BJ (cell line): ENCODE measurements at regions not wholly inside any gene's neighbourhood (a gene's known extent, or its start where the extent isn't known, plus 50 kb on each side); places are given as distances from the start of the nearest gene placed in this dataset.

Experiments
- CTCF ChIA-PET: fragments of 350-600 bp; formaldehyde crosslinking; extraction: SDS; loops from one replicate; lab custom pipeline; 2021; ENCODE audit warnings: antibody characterized with exemption, inconsistent platforms; lab: Yijun Ruan, JAX
- POLR2A ChIA-PET: fragments of 300-600 bp; sonication (Branson Sonifier 250); formaldehyde crosslinking; extraction: SDS; loops from one replicate; lab custom pipeline; 2021; ENCODE audit warnings: antibody characterized with exemption; lab: Charles Lee
- DNase-seq: peaks from one replicate; pipeline ENCODE4 v3.0.0-alpha.2; 2011; ENCODE audit warnings: low read depth
- H3K27me3 ChIP-seq: 2 replicates; pipeline ENCODE4 v1.6.0; 2011; ENCODE audit warnings: low read length; ENCODE audit not compliant: control insufficient read depth, insufficient read depth
- H3K36me3 ChIP-seq: 2 replicates; pipeline ENCODE4 v1.5.1; 2011; ENCODE audit warnings: low read length; ENCODE audit not compliant: control insufficient read depth, insufficient read depth
- H3K4me3 ChIP-seq: 2 replicates; pipeline ENCODE4 v1.5.1; 2011; ENCODE audit warnings: low read depth, mild to moderate bottlenecking, control low read depth, low read length
- CTCF ChIP-seq: IDR thresholded peaks from 2 replicates; pipeline ENCODE4 v1.5.1; 2011; ENCODE audit warnings: low read depth, mild to moderate bottlenecking, control low read depth, inconsistent platforms, low read length, moderate library complexity; ENCODE audit not compliant: insufficient read depth

- no peaks in the 10 kb centered on the region for H3K36me3 ChIP-seq
- POLR2A ChIA-PET = no interaction called here
- CTCF ChIA-PET = no interaction called here
- no peak for DNase-seq
- H3K27me3 ChIP-seq = no peaks in the 10 kb centered on the region
- no peak for TF ChIP-seq CTCF
- no peak overlapping the region for H3K4me3 ChIP-seq
These were observed 270.6 kb downstream of the FAM170A start for GRCh38 chr5:119899981-119900380.

GRCh38 chr5:119902593-119902992 lies 273.2 kb downstream of the FAM170A start:
- Histone ChIP-seq H3K36me3 (no peaks in the 10 kb centered on the region), H3K27me3 (no peaks in the 10 kb centered on the region), H3K4me3 (no peak overlapping the region)
- CTCF ChIA-PET = no interaction called here
- no peak for DNase-seq
- TF ChIP-seq CTCF = no peak
- POLR2A ChIA-PET = interaction anchor here (0.7 kb wide), 1 partner anchor 104 kb away, joined by 6 read pairs; no protein-coding TSS in a partner anchor

GRCh38 chr5:119913425-119913824 lies 284.1 kb downstream of the FAM170A start:
- Histone ChIP-seq H3K4me3 (no peak overlapping the region), H3K27me3 (no peaks in the 10 kb centered on the region), H3K36me3 (no peaks in the 10 kb centered on the region)
- CTCF ChIA-PET = no interaction called here
- DNase-seq = no peak
- no peak for TF ChIP-seq CTCF
- POLR2A ChIA-PET = no interaction called here

GRCh38 chr5:119919279-119919678 lies 289.9 kb downstream of the FAM170A start:
- H3K4me3 ChIP-seq = no peak overlapping the region
- TF ChIP-seq CTCF = no peak
- no peak for DNase-seq
- ChIA-PET POLR2A (no interaction called here), CTCF (interaction anchor here (0.5 kb wide), 1 partner anchor 957 kb away, joined by 4 read pairs; no protein-coding TSS in a partner anchor)
- H3K27me3 ChIP-seq = no peaks in the 10 kb centered on the region
- H3K36me3 ChIP-seq = no peaks in the 10 kb centered on the region

GRCh38 chr5:119926301-119926700 lies 296.9 kb downstream of the FAM170A start:
- no peak for DNase-seq
- Histone ChIP-seq H3K27me3 (no peaks in the 10 kb centered on the region), H3K36me3 (no peaks in the 10 kb centered on the region), H3K4me3 (no peak overlapping the region)
- TF ChIP-seq CTCF = no peak
- ChIA-PET POLR2A (no interaction called here), CTCF (no interaction called here)
